MCF 10A (cell line): ENCODE measurements at regions not wholly inside any gene's neighbourhood (a gene's known extent, or its start where the extent isn't known, plus 50 kb on each side); places are given as distances from the start of the nearest gene placed in this dataset.

ENCODE experiments used
- BruUV-seq: library from RNA; stranded (reverse); fragments of 400-500 nt; replicated peaks from 2 replicates; lab custom pipeline; 2021; lab: Mats Ljungman, UMichigan
- CTCF ChIA-PET: fragments of 300-600 bp; sonication (Branson Sonifier 250); formaldehyde crosslinking; extraction: SDS; loops from one replicate; lab custom pipeline; 2021; ENCODE audit warnings: antibody characterized with exemption, inconsistent platforms; lab: Yijun Ruan, JAX
- POLR2A ChIA-PET: fragments of 300-600, 350-650 bp; sonication (Branson Sonifier 250); formaldehyde crosslinking; extraction: SDS; loops from one replicate; lab custom pipeline; 2020; ENCODE audit warnings: antibody characterized with exemption, inconsistent platforms; lab: Yijun Ruan, JAX
- DNase-seq: peaks from one replicate; pipeline ENCODE4 v3.0.0-alpha.2; 2018; ENCODE audit not compliant: unreplicated experiment
- H3K27ac Mint-ChIP-seq: one replicate; pipeline ENCODE4 v1.8.0; 2022; ENCODE audit warnings: mild to moderate bottlenecking, low read depth, mixed read lengths; ENCODE audit not compliant: unreplicated experiment
- H3K27me3 Mint-ChIP-seq: one replicate; pipeline ENCODE4 v1.8.0; 2022; ENCODE audit warnings: mixed read lengths; ENCODE audit not compliant: insufficient read depth, unreplicated experiment
- H3K36me3 Mint-ChIP-seq: one replicate; pipeline ENCODE4 v1.8.0; 2022; ENCODE audit warnings: mild to moderate bottlenecking, moderate library complexity, mixed read lengths; ENCODE audit not compliant: insufficient read depth, unreplicated experiment
- H3K4me1 Mint-ChIP-seq: one replicate; pipeline ENCODE4 v1.8.0; 2022; ENCODE audit warnings: mixed read lengths; ENCODE audit not compliant: insufficient read depth, unreplicated experiment
- H3K4me3 Mint-ChIP-seq: one replicate; pipeline ENCODE4 v1.8.0; 2022; ENCODE audit warnings: mild to moderate bottlenecking, moderate library complexity, mixed read lengths; ENCODE audit not compliant: unreplicated experiment
- H3K9me3 Mint-ChIP-seq: one replicate; pipeline ENCODE4 v1.8.0; 2022; ENCODE audit warnings: mixed read lengths; ENCODE audit not compliant: unreplicated experiment
- CTCF ChIP-seq: fragments of 200-600 bp; IDR thresholded peaks from one replicate; pipeline ENCODE4 v1.8.0; 2022; ENCODE audit warnings: antibody characterized with exemption, mild to moderate bottlenecking; ENCODE audit not compliant: unreplicated experiment
- intact Hi-C: fragments of 100-400 bp; cut with micrococcal nuclease; formaldehyde crosslinking; loops from 2 replicates; pipeline ENCODE4 v1.14.1; 2022

- ChIA-PET CTCF (interaction anchor here (0.5 to 1.3 kb wide), 4 partner anchors 35 to 87 kb away, joined by 3 to 4 read pairs (median 3); no protein-coding TSS in a partner anchor), POLR2A (interaction anchor here (1.2 to 2.2 kb wide), 2 partner anchors 10 to 36 kb away, joined by 3 to 7 read pairs; no protein-coding TSS in a partner anchor)
- Mint-ChIP-seq H3K4me1 (peaks cover 8% of the 10 kb centered on the region), H3K27me3 (no peaks in the 10 kb centered on the region), H3K9me3 (peaks cover 9% of the 10 kb centered on the region), H3K4me3 (no peak overlapping the region), H3K27ac (no peak overlapping the region), H3K36me3 (peaks cover 5% of the 10 kb centered on the region)
- no TSS peak for BruUV-seq
- no peak for TF ChIP-seq CTCF
- intact Hi-C loops = no loop called here
- DNase-seq = no peak
Measured at GRCh38 chr2:121159291-121160071, 125.5 kb downstream of the TFCP2L1 start.

- Mint-ChIP-seq H3K4me3 (no peak overlapping the region), H3K27ac (no peak overlapping the region), H3K9me3 (peaks cover 9% of the 10 kb centered on the region), H3K4me1 (peaks cover 4% of the 10 kb centered on the region), H3K36me3 (peaks cover 5% of the 10 kb centered on the region), H3K27me3 (no peaks in the 10 kb centered on the region)
- TF ChIP-seq CTCF = no peak
- intact Hi-C loops = no loop called here
- ChIA-PET POLR2A (interaction anchor here (1.2 to 2.2 kb wide), 3 partner anchors 9 to 35 kb away, joined by 3 to 10 read pairs (median 7); no protein-coding TSS in a partner anchor), CTCF (interaction anchor here (0.5 to 1.3 kb wide), 5 partner anchors 11 to 243 kb away, joined by 3 read pairs; no protein-coding TSS in a partner anchor)
- no TSS peak for BruUV-seq
- DNase-seq = no peak
Measured at GRCh38 chr2:121160366-121160765, 124.6 kb downstream of the TFCP2L1 start.

GRCh38 chr2:121161272-121161671 lies 123.7 kb downstream of the TFCP2L1 start:
- DNase-seq = no peak
- CTCF ChIA-PET = interaction anchor here (1.0 to 1.3 kb wide), 2 partner anchors 11 to 65 kb away, joined by 3 read pairs; no protein-coding TSS in a partner anchor
- TF ChIP-seq CTCF = no peak
- H3K4me3 Mint-ChIP-seq = no peak overlapping the region
- H3K36me3 Mint-ChIP-seq = peaks cover 5% of the 10 kb centered on the region
- H3K4me1 Mint-ChIP-seq = no peaks in the 10 kb centered on the region
- H3K9me3 Mint-ChIP-seq = peaks cover 9% of the 10 kb centered on the region
- POLR2A ChIA-PET = interaction anchor here (2.2 kb wide), 2 partner anchors 10 to 34 kb away, joined by 7 to 10 read pairs; no protein-coding TSS in a partner anchor
- BruUV-seq = no TSS peak
- intact Hi-C loops = no loop called here
- H3K27me3 Mint-ChIP-seq = no peaks in the 10 kb centered on the region
- no peak overlapping the region for H3K27ac Mint-ChIP-seq

- no peaks in the 10 kb centered on the region for H3K4me1 Mint-ChIP-seq
- H3K36me3 Mint-ChIP-seq = peaks cover 6% of the 10 kb centered on the region
- no TSS peak for BruUV-seq
- intact Hi-C loops = no loop called here
- POLR2A ChIA-PET = interaction anchor here (0.6 to 1.2 kb wide), 2 partner anchors 10 to 66 kb away, joined by 3 to 4 read pairs; no protein-coding TSS in a partner anchor
- no peak overlapping the region for H3K4me3 Mint-ChIP-seq
- TF ChIP-seq CTCF = no peak
- H3K9me3 Mint-ChIP-seq = peaks cover 6% of the 10 kb centered on the region
- no peak for DNase-seq
- H3K27me3 Mint-ChIP-seq = no peaks in the 10 kb centered on the region
- H3K27ac Mint-ChIP-seq = no peak overlapping the region
- CTCF ChIA-PET = interaction anchor here (0.6 kb wide), 1 partner anchor 19 kb away, joined by 3 read pairs; no protein-coding TSS in a partner anchor
Measured at GRCh38 chr2:121162893-121163292, 122.1 kb downstream of the TFCP2L1 start.
